ENCODE measurements at regions not wholly inside any gene's neighbourhood (a gene's known extent, or its start where the extent isn't known, plus 50 kb on each side); places are given as distances from the start of the nearest gene placed in this dataset.

DNA sequence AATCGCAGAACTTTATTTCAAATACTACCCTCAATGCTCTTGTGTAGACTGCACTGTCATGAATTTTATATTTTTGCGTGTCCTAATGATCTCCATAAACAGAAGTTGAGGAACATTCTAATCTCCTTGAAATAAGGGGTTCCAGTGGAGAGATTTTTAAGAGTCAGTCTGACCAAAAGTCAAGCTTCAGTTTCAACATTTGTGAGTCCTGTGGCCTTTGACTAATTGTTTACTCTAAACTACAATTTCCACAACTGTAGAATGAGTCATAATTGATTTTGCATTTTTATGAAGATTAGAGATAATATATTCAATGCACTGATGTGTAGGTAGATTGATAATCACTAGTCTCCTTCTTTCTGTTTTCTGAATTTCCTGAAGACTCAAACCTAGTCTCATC is 720.3 kb upstream of the ID2 start:
- peak; percentile 38 for DNase-seq

DNA sequence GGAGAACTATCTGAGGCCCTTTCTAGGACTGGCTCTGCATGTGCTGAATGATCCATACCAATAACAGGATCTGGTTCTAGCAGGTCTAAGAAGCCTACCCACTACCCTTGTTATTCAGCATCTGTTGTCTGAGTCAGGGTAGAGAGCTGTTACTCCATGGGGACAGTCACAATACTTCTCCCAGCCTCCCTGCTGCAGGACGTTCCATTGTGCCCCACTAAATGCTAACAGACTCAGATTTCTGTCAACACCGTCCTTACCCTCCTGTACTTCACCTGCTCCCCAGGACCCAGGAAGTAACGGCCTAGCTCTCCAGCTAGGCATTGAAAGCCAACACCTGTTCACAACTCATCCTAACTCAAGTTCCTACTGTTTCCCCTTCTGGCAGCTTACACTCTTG is 719.7 kb upstream of the ID2 start:
- DNase-seq: peak; percentile 66

DNA sequence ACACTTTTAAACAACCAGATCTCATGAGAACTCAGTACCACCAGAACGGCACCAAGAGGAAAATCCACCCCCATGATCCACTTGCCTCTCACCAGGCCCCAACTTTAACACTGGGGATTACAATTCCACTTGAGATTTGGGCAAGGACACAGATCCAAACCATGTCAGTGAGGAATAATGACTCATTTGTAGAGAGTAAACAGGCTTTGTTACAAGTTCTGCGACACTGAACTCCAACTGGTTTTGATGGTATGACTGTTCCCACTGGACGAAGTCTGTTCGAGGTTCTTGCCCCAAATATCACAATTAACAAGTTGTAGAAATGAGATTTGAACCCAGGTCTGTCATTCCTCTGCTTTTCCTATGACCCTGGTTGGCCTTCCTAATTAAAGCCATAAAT is 718.1 kb upstream of the ID2 start:
- DNase-seq: peak; percentile 37

DNA sequence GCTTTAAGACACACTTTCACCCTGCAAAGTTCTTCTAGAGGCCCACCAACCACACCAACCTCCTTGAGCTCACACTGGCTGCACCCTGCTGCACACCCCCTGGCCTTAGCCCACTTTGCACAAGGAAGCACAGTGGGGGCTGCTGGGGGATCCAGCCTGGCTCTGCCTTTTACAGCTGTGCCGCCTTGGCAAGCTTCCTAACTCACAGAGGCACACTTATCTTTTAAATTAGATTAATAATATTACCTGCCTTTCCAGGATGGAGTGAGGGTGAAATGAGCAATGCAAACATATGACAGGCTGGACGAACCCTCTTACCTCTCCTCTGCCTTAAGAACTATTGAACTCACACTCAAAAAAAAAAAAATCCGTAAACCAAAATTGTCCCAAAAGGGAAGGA is 715.8 kb upstream of the ID2 start:
- no peak for DNase-seq

DNA sequence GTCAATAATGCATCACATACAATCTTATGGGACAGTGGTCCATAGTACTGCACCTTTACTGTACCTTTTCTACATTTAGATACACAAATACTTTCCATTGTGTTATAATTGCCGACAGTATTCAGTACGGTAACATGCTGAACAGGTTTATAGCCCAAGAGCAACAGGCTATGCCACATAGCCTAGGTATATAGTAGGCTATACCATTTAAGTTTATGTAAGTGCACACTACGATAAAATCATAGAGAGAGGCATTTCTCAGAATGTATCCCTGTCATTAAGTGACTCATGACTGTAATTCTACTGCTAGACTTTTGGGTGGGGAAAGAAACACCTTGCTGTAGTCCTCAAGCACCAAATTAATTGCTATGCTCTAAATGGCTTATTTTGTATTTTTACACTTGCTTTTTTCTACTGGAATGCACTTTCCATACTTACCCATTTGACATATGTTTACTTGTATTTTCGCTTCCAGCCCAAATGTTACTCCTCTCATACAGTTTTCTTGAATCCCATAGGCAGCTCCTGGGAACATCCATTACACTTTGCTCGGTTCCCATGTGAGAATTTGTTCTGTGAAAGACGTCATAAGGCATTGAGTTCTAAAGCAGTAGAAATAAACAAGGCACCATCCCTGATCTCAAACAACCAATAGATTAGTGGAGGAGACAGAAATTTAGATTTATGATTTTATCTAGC is 714.0 kb upstream of the ID2 start:
- no peak for DNase-seq

DNA sequence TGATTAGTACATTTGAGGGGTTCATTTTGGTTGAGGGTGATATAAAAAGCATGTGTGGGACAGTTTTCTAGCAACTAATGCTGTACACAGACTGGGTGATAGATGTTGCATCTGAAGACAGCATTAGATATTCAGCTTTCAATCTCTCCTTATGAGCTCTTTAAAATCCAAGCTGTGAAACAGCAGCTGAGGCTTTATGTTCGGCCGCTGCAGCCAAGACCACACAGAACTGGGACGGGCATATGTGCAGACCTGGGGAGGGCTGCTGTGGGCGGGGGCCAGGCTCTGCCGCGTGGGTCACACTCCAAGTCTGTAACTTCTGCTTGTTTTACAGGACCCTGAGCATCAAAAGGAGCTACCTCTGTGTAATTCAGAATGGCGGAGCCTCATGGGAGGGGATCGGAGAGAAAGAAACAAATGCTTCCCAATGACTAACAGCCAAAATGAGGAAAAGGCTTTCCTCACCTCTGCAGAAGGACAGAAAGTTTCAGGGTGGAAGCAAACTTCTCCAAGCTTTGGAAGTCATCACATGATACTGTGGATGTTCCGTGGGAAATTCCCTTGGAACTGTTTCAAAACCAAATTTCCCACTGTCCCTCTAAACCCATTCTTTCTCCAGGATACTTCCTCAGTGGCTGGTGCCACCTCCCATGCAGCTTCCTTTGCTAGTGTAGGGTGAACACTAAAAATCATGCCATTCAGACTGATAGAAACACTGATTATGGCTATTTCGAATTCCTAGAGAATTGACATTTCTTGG is 711.9 kb upstream of the ID2 start:
- no peak for DNase-seq

DNA sequence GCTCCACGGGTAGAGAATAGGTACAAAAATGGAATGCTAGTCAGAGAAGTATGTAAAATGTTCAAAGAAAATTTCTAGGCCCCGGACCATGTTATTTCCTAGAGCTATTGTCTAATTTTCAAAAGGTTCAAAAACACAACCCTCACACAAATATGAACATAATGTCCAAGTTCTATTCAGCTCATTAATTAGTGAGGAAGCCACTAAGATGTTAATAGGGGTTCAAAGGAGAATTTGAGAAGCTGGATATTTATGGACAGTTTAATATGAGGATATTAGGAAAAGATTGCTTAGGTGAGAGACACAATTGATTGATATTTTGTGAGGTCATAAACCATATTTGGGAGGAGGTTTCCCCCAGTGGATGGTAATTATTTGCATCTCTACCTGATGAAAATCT is 710.6 kb upstream of the ID2 start:
- DNase-seq: no peak

DNA sequence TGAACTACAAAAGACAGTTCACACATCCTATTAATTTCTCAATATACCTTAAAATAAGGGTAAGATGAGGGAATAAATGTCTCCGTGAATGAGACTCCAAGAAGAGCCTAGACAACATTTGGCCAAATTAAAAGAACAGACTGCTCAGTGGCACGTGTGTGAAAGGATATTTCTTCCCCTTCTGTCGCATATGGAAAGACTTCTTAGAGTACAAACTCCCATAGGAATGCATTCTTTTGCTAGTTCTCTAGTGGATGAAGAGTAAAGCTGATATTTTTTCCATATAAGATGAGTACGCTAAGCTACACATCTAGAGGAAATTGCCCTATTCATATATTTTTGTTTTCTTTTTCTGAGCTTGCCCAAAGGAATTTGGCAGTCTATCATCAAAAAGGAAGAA is 710.0 kb upstream of the ID2 start:
- DNase-seq: no peak

DNA sequence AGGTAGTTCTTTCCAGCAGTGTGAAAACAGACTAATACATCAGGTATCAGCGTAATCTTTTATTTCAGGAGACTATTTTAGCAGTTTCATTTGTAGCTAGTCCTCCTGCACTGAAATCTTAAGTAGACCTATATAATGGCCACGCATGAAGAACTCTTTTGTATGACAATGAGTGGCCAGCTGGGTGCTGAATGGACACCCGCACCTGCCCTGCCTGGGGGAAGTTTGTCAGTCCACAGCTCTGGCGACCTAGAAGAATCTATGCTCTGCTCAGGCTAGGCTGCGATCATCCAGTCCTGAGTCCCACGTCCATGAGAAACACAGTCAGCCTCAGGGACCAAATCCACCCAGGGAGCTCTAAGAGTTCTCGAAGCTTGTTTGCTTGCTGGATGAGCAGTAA is 709.2 kb upstream of the ID2 start:
- DNase-seq: peak; percentile 59

DNA sequence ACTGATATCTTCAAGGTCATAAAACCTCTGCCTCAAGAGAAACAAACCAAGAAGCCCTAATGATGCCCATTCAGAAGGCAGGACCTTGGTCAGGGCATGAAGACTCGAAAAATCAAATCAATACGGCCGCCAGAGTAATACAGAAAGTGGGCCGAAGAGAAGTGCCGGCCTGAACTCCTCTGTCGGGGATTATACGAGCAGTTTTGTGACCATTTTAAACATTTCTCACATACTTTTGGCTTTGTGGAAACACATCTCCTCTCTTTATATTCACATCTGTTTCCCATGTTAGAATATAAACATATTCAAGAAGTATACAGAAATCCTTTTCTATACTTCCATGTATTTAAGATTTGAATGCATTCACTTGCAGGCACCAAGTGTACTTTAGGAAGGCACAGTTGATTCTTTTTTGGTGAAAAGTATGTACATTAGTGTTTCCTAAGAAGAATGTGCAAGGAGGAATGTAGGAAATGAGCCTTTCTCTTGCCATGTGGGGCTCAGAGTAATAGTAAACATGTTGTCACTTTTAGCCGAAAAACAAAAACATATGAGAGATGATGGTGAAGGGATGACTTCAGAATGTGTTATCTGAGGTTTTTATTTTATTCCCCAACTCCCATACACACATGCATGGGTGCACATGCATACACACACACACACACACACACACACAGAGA is 707.9 kb upstream of the ID2 start:
- no peak for DNase-seq

DNA sequence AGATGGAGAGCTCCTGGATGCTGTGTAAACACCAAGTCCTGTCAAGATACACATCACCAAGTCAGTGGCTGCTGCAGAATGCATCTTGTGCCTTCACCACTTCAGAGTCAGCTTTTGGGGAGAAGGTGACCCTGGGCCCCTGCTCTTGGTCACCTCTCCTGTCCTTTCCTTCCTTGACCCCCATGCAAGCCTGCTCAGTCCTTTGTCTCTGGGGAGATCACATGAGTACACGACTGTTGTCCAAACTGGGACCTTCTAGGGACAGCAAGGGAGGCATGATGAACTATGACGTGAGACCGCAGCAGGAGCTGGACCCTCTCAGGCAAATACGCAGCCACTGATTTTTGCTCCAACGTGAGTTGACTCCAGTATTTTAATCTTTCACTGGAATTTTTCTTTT is 706.9 kb upstream of the ID2 start:
- no peak for DNase-seq

DNA sequence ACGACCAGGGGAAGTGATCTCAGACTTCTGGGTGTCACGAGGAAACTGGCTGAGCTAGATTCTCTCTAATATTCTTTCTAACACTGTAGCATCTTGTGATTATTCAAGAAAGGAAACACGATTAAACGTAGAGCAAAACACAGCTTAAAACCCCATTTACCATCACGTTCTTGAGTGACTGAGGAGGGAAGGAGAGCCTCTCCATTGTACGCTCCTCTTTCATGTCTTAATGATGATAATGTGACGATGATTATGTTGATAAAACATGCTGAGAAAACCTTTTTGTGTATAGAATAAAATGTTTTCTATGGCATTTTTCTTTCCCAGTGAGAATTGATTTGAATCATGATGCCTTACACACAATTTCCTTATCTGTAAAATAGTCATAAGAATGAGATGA is 705.6 kb upstream of the ID2 start:
- DNase-seq: no peak

DNA sequence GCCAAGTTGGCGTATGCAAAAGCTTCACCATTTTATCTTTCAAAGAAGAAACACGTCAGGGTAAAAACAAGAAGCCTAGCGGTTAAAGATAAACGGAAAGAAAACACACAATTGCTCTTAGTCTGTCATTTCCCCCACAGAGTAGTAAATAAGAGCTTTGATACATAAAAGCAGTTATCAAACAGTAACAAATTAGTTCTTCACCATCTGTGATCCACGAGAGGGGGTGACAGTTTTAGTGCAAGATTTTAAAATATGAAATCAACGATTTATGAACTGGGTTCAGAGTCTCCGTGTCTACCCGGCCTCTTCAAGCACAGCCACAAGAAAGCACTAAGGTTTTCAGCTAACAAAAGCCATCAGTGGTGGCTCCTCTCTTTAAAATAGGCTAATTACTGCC is 703.9 kb upstream of the ID2 start:
- DNase-seq: no peak

DNA sequence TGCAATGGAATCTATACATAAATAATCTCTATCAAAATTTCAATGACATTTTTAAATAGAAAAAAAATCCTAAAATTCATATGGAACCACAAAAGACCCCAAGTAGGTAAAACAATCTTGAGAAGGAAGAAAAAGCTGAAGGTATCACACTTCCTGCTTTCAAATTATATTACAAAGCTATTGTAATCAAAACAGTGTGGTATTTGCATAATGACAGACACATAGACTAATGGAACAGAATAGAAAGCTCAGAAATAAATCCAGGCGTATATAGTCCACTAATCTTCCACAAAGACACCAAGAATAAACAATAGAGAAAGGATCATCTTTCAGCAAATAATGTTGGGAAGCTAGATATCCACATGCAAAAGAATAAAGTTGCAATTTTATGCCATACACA is 699.8 kb upstream of the ID2 start:
- no peak for DNase-seq

DNA sequence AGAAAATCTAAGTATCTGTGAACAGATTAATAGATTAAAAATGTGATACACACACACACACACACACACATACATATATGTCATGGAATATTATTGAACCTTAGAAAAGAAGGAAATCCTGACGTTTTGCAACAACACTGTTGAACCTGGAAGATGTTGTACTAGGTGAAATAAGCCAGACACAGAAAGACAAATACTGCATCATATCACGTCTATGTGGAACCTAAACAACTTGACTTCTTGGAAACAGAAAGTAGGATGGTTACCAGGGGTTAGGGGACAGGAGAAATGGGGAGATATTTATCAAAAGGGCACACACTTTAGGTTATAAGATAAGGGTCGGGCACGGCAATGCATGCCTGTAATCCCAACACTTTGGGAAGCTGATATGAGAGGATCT is 698.4 kb upstream of the ID2 start:
- DNase-seq: no peak

DNA sequence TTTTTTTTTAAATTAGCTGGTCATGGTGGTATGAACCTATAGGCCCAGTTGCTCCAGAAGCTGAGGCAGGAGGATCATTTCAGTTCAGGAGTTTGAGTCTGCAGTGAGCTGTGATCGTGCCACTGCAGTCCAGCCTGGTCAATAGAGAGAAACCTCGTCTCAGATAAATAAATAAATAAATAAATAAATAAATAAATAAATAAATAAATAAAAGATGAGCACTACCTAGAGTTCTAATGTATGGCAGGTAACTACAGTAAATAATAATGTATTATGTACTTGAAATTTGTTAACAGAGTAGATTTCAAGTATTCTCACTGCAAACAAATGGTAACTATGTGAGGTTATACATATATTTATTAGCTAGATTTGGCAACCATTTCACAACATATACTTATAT is 697.9 kb upstream of the ID2 start:
- no peak for DNase-seq

DNA sequence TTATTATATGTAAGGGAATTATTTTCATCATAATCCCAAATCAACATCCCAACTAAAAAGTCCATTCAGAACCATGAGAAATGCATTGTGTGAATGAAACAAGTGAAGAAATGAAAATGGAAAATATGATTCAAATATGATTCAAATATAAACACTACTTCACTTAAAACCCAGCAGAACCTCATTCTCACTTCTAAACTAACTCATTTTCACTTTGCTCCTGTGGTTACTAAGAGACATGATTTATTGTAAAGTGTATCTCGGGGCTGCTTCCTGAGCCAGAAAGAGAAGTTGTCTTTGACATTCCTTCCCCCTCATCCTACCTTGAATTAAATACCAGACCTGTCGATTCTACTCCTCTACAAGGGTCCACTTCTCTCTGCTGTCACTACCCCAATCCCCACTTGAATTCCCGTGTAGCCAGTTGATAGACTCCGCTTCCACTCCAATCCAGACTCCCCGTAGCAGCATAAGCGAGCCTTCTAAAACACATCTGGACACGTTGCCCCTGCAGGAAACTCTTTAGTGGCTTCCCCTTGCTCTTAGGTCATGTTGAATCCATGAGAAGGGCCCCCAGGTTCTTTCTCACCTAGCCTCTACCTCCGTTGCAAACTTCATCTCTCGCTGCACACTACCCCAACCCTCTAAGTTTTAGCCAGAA is 697.0 kb upstream of the ID2 start:
- no peak for DNase-seq

DNA sequence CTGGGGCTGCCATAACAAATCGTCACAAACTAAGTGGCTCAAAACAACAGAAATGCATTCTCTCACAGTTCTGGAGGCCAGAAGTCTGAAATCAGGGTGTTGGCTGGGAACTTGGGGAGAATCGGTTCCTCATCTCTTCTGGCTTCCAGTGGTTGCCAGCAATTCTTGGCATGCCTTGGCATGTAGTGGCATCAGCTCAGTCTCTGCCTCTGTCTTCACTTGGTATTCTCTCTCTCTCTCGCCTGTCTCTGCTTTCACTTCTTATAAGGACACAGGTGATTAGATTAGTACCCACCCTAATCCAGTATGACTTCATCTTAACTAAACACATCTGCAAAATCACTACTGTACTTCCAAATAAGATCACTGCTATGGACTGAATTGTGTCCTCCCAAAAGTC is 695.4 kb upstream of the ID2 start:
- DNase-seq: no peak

DNA sequence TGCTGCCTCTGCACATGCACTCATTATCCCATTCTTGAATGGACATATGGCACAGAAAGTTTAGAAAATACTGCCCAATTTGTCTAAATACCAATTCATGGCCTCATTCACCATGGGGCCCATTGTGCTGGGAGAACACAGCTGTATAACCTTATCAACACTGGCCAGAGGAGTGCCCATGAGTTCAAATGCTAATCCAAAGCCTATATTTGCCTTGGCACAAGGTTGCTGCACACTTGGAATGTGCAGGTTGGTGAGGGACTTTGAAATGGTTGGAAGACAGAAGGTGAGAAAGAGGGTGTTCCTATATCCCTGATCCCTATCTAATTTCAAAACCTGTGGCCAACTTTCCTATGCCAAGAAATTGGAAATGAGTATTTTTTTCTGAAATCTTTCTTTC is 693.9 kb upstream of the ID2 start:
- peak; percentile 2 for DNase-seq

DNA sequence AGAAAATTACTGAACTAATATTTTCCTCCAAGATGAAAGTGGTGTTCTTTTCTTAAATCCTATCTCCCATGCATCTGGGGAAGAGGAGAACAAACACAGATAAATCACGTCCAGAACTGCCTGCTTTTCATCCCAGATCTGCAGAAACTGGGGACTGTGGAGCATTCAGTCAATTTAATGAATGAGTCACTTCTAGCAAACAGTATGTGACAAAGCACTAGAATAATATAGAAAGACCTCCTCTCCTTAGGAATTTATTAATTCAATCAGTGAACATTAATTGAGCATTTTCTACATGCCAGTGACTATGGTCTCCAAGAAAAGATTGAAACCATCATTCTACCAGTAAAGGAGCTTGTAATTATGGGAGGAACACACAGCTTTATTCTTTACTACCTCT is 693.4 kb upstream of the ID2 start:
- DNase-seq: peak; percentile 9

DNA sequence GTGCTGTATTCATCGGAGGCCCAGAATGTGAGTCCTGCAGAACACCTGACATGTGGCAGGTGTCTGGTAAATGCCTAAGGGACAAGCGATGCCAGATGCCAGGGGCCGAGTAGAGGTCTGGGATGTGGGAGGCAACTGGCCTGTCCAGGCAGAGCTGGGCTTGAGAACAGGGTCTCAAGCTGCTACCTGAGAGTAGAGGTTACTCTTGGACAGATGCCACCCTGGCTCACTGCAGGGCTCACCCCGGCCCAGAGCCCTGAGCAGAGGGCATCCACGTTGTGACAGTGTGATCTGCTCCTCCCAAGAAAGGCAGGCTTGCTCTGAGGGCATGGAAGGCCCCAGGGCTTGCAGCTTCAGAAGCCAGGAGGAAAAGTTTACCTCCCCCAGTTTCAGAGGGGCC is 692.0 kb upstream of the ID2 start:
- no peak for DNase-seq

DNA sequence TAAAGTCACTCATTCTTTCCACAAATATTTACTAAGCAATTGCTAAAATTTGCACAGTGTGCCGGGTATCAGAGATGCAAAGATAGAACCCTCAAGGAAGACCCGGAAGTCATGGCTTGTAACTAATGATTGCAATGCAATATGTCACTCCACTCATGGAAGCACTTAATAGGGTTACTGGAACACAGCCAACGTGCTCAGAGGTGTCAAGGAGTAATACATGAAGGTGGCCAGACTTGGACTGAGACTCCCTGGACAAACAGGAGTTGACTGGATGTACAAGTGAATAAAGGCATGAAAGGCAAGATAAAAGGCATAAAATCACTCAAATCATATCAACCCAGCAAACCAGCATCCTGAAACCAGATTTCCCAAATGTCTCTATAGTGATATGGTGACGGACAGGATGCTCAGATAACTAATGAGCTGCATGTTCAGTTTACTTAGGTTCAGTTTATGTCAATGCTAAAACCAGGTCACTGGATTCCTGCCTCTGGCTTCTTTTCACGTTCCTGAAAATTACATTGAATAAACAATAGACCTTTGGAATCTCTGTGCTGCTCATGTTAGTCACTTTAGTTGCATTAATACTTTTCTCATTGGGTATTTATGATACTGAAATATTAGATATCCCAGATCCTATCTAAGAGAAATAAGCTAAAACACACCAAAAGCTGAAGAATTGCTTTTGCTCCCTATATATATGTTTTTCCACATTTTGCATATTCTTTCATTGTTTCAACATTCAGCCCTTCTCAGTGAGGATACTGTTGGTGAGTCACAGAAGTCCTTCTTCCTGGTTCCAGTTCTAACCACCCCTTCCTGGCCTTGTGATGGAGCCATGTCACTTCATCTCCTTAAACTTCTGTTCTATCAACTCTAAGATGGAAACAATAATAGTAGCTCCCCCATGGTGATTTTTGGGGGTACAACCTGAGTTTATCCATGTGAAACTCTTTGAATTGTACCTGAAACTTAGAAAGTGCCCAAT is 688.9 kb upstream of the ID2 start:
- peak; percentile 75 for DNase-seq

All from DMS53 (cell line).